BLaER1 (cell line): ENCODE measurements at regions not wholly inside any gene's neighbourhood (a gene's known extent, or its start where the extent isn't known, plus 50 kb on each side); places are given as distances from the start of the nearest gene placed in this dataset.

Source experiments
- H3K27ac ChIP-seq: shearing (Covaris generic); formaldehyde crosslinking; 2 replicates; pipeline ENCODE4 v1.8.1; 2022
- H3K27me3 ChIP-seq: shearing (Covaris generic); formaldehyde crosslinking; 2 replicates; pipeline ENCODE4 v1.8.1; 2022
- H3K36me3 ChIP-seq: shearing (Covaris generic); formaldehyde crosslinking; 2 replicates; pipeline ENCODE4 v1.8.1; 2022
- H3K4me1 ChIP-seq: shearing (Covaris generic); formaldehyde crosslinking; 2 replicates; pipeline ENCODE4 v1.8.1; 2022
- H3K4me2 ChIP-seq: shearing (Covaris generic); formaldehyde crosslinking; 2 replicates; pipeline ENCODE4 v1.8.1; 2022
- H3K4me3 ChIP-seq: shearing (Covaris generic); formaldehyde crosslinking; 2 replicates; pipeline ENCODE4 v1.8.1; 2022
- H3K9ac ChIP-seq: shearing (Covaris generic); formaldehyde crosslinking; 2 replicates; pipeline ENCODE4 v1.8.1; 2022
- H3K9me3 ChIP-seq: shearing (Covaris generic); formaldehyde crosslinking; 2 replicates; pipeline ENCODE4 v1.8.1; 2022
- H4K20me1 ChIP-seq: shearing (Covaris generic); formaldehyde crosslinking; 2 replicates; pipeline ENCODE4 v1.8.1; 2022
- Cebpa-rat ChIP-seq: shearing (Covaris generic); IDR thresholded peaks from 2 replicates; pipeline ENCODE4 v1.8.1; 2022

GRCh38 chr4:79046016-79046592, 106.9 kb upstream of the PAQR3 start:
- no peak for TF ChIP-seq Cebpa-rat
- H3K27ac ChIP-seq: no peak overlapping the region

DNA sequence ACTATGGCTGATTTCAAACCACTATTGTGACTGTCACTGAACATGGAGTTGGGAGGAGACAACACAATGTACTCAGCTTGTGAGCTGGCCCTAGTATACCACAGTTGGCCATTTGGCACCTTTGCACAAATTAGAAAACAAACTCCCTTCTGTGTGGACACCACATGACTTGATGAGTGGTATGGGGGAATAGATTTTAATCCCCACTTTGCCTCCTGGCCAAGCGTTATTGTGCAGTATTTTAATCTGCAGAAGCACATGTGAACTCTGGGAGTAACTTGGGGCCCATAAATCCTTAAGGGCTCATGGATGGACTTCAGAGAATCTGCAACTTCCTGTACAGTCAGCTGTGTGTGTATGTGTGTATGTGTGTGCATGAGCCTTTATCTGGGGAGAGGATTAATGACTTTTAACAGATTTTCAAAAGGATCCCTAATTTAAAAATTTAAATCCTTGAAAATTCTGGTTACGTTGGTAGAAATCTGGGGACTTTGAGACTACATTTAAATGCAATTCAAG, 105.0 kb upstream of the PAQR3 start:
- Histone ChIP-seq H3K27ac (no peak overlapping the region), H3K4me1 (peaks cover 9% of the 10 kb centered on the region), H3K9me3 (no peaks in the 10 kb centered on the region), H3K36me3 (no peaks in the 10 kb centered on the region), H3K4me3 (no peak overlapping the region), H4K20me1 (no peaks in the 10 kb centered on the region), H3K27me3 (no peaks in the 10 kb centered on the region), H3K4me2 (no peak overlapping the region), H3K9ac (no peak overlapping the region)
- no peak for TF ChIP-seq Cebpa-rat

More at GRCh38 chr4:79046016-79046592, 106.9 kb upstream of the PAQR3 start:
- H3K27me3 ChIP-seq: no peaks in the 10 kb centered on the region
- no peaks in the 10 kb centered on the region for H3K9me3 ChIP-seq
- no peak overlapping the region for H3K4me3 ChIP-seq
- no peaks in the 10 kb centered on the region for H3K36me3 ChIP-seq
- H3K4me2 ChIP-seq: no peak overlapping the region
- H3K9ac ChIP-seq: no peak overlapping the region
- H3K4me1 ChIP-seq: peaks cover 9% of the 10 kb centered on the region
- no peaks in the 10 kb centered on the region for H4K20me1 ChIP-seq

DNA sequence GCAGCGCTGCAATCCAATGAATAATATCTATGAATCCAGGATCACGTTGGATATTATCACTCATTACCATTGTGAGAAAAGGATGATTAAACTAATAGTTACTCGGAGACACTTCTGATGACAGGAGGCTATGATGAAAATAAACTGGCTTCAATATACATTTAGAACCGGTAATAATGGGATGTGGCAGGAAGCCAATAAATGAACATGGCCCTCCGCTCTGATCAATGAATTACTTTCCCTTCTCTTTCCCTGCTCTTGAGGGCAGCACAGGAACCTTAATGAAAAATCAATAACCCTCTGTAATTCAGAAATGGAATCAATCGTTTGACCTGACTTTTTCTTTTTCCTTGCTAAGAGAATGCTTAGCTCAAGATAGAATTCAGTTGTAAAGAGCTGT, 103.9 kb upstream of the PAQR3 start:
- TF ChIP-seq Cebpa-rat: no peak
- H3K9ac ChIP-seq: no peak overlapping the region
- H3K4me3 ChIP-seq: no peak overlapping the region

GRCh38 chr4:79042079-79042674, 102.9 kb upstream of the PAQR3 start:
- no peaks in the 10 kb centered on the region for H4K20me1 ChIP-seq
- no peak for TF ChIP-seq Cebpa-rat
- no peak overlapping the region for H3K4me2 ChIP-seq
- H3K36me3 ChIP-seq: no peaks in the 10 kb centered on the region
- H3K27ac ChIP-seq: no peak overlapping the region
- H3K9ac ChIP-seq: no peak overlapping the region
- H3K4me1 ChIP-seq: no peaks in the 10 kb centered on the region
- H3K4me3 ChIP-seq: no peak overlapping the region
- H3K27me3 ChIP-seq: no peaks in the 10 kb centered on the region
- no peaks in the 10 kb centered on the region for H3K9me3 ChIP-seq

More for the DNA sequence above, 103.9 kb upstream of the PAQR3 start:
- H3K4me1 ChIP-seq: peaks cover 5% of the 10 kb centered on the region
- H3K27ac ChIP-seq: no peak overlapping the region
- H4K20me1 ChIP-seq: no peaks in the 10 kb centered on the region
- H3K27me3 ChIP-seq: no peaks in the 10 kb centered on the region
- H3K9me3 ChIP-seq: no peaks in the 10 kb centered on the region
- no peak overlapping the region for H3K4me2 ChIP-seq
- H3K36me3 ChIP-seq: no peaks in the 10 kb centered on the region

DNA sequence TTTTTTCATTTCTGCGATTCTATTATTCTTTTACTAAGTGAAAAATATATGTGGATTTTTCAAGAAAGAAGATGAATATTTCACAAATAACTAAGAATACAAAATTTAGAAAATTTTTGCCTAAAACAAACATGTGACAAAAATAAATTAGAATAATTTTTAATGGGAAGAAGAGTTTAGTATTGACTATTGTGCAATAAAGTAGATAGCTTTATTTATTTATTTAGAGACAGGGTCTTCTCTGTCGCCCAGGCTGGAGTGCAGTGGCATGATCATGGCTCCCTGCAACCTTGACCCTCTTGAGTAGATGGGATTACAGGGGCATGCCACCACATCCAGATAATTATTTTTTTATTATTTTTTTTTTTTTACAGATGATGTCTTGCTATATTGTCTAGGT, 95.3 kb upstream of the PAQR3 start:
- H3K9ac ChIP-seq: no peak overlapping the region
- H3K9me3 ChIP-seq: no peaks in the 10 kb centered on the region
- H4K20me1 ChIP-seq: no peaks in the 10 kb centered on the region
- no peak for TF ChIP-seq Cebpa-rat
- no peaks in the 10 kb centered on the region for H3K27me3 ChIP-seq
- no peaks in the 10 kb centered on the region for H3K36me3 ChIP-seq
- no peak overlapping the region for H3K4me3 ChIP-seq
- H3K4me2 ChIP-seq: no peak overlapping the region
- H3K27ac ChIP-seq: no peak overlapping the region
- no peaks in the 10 kb centered on the region for H3K4me1 ChIP-seq

GRCh38 chr4:79030973-79031372, 91.7 kb upstream of the PAQR3 start:
- Histone ChIP-seq H3K4me1 (no peaks in the 10 kb centered on the region), H3K9ac (no peak overlapping the region), H4K20me1 (no peaks in the 10 kb centered on the region), H3K4me2 (no peak overlapping the region), H3K9me3 (no peaks in the 10 kb centered on the region), H3K27me3 (no peaks in the 10 kb centered on the region), H3K36me3 (no peaks in the 10 kb centered on the region), H3K4me3 (no peak overlapping the region), H3K27ac (no peak overlapping the region)
- no peak for TF ChIP-seq Cebpa-rat

GRCh38 chr4:79027656-79028055, 88.4 kb upstream of the PAQR3 start:
- no peak overlapping the region for H3K27ac ChIP-seq
- no peaks in the 10 kb centered on the region for H3K4me1 ChIP-seq
- TF ChIP-seq Cebpa-rat: no peak
- no peaks in the 10 kb centered on the region for H3K9me3 ChIP-seq
- H3K4me3 ChIP-seq: no peak overlapping the region
- H3K36me3 ChIP-seq: no peaks in the 10 kb centered on the region
- H3K4me2 ChIP-seq: no peak overlapping the region
- H4K20me1 ChIP-seq: no peaks in the 10 kb centered on the region
- H3K27me3 ChIP-seq: no peaks in the 10 kb centered on the region
- no peak overlapping the region for H3K9ac ChIP-seq

GRCh38 chr4:79025170-79025569, 85.9 kb upstream of the PAQR3 start:
- Histone ChIP-seq H3K9me3 (no peaks in the 10 kb centered on the region), H3K27ac (no peak overlapping the region), H3K4me3 (no peak overlapping the region), H3K36me3 (no peaks in the 10 kb centered on the region), H3K9ac (no peak overlapping the region), H3K4me1 (no peaks in the 10 kb centered on the region), H4K20me1 (no peaks in the 10 kb centered on the region), H3K4me2 (no peak overlapping the region), H3K27me3 (no peaks in the 10 kb centered on the region)
- TF ChIP-seq Cebpa-rat: no peak

DNA sequence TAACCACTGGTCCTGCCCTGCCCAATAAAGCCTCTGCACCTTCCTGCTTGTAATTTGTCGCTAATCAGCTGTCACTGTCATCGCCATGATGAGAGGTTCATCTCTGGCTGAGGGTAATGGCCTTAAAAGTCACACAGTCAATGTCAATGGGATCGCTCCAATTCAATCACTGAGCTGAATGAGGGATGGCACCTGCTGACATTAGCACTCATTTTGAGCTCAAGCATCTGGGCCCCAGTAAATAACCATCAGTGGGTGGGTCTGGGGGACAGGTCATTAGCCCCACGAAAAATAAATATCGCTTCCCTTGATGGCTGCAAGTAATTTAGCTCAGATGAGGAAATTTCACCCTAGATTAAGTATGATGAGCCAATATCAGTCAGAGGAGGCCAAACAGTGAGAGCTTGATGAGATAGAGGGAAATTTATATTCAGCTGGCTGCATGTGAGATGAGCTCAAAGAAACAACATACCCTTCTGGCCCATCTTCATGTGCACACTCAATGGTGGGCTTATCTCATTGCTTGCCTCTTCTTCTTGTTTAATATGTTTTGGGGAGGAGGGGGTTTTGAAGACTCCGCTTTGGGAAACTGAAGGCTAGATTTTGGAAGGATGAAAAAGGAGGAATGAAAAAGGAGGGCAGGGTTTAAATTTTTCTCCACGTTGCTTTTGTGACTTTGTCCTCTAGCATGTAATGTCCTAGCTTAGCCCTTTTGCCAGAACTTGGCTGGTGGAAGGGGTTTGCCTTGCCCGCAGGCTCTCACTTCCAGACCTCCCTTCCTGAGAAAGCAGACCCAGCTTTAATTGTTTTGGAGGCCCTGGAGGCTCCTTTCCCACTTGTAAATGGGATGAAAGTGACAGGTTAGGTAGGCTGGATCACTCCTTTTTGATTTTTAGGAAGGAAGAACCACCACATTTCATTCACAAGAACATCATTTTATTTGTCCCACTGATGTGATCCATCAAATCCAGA, 84.8 kb upstream of the PAQR3 start:
- Histone ChIP-seq H3K27ac (no peak overlapping the region), H3K4me3 (no peak overlapping the region), H3K4me1 (no peaks in the 10 kb centered on the region), H3K9ac (no peak overlapping the region), H3K27me3 (no peaks in the 10 kb centered on the region), H3K36me3 (no peaks in the 10 kb centered on the region), H3K4me2 (no peak overlapping the region), H4K20me1 (no peaks in the 10 kb centered on the region), H3K9me3 (no peaks in the 10 kb centered on the region)
- TF ChIP-seq Cebpa-rat: no peak

GRCh38 chr4:79022529-79022928, 83.3 kb upstream of the PAQR3 start:
- Histone ChIP-seq H4K20me1 (no peaks in the 10 kb centered on the region), H3K9ac (no peak overlapping the region), H3K9me3 (no peaks in the 10 kb centered on the region), H3K27ac (no peak overlapping the region), H3K4me2 (no peak overlapping the region), H3K4me3 (no peak overlapping the region), H3K27me3 (no peaks in the 10 kb centered on the region), H3K4me1 (no peaks in the 10 kb centered on the region), H3K36me3 (no peaks in the 10 kb centered on the region)
- no peak for TF ChIP-seq Cebpa-rat
